K562 (cell line): ENCODE measurements at regions not wholly inside any gene's neighbourhood (a gene's known extent, or its start where the extent isn't known, plus 50 kb on each side); places are given as distances from the start of the nearest gene placed in this dataset.

ENCODE experiments used
- ATAC-seq: fragments of 200-7000 bp; cut with Tn5 transposase; 3 replicates; pipeline ENCODE4 v1.9.1; 2020; ENCODE audit warnings: moderate library complexity
- BruUV-seq: library from RNA; stranded (reverse); fragments of 400-500 nt; replicated peaks from 2 replicates; lab custom pipeline; 2021; lab: Mats Ljungman, UMichigan
- CTCF ChIA-PET: fragments of 300-600 bp; formaldehyde crosslinking; extraction: SDS; loops from one replicate; lab custom pipeline; 2021; ENCODE audit warnings: low intra/inter-chr PET ratio; lab: Yijun Ruan, JAX
- POLR2A ChIA-PET: fragments of 300-600, 350-650 bp; sonication (Branson Sonifier 250); formaldehyde crosslinking; extraction: SDS; loops from one replicate; lab custom pipeline; 2021; ENCODE audit warnings: antibody characterized with exemption, inconsistent platforms; lab: Yijun Ruan, JAX
- DNase-seq, 4 experiments: peaks; one replicate each; pipeline versions ENCODE4 v3.0.0 to v3.0.0-alpha.2; 2011 to 2018; ENCODE audit warnings: low spot score in 3 of 4, mixed read lengths in 3 of 4; ENCODE audit errors: extremely low read depth in 1 of 4
- FAIRE-seq: peaks from 2 replicates; lab custom pipeline; 2011; peaks lifted over from hg19 to GRCh38; lab: Jason Lieb, UNC
- H2AFZ ChIP-seq: 2 replicates; pipeline ENCODE4 v1.6.0; 2011; ENCODE audit warnings: low read depth, low read length, control low read depth, inconsistent platforms
- H3K27ac ChIP-seq: fragments of 200-600 bp; 3 replicates; pipeline ENCODE4 v1.8.0; 2011; ENCODE audit warnings: low read depth, mild to moderate bottlenecking, control low read depth, inconsistent platforms, low read length, moderate library complexity, mixed read lengths; ENCODE audit errors: extremely low read depth
- H3K27me3 ChIP-seq, 2 experiments: fragments of 300-600 bp in 1 of 2; 2 replicates in 1 of 2; 3 replicates in 1 of 2; pipeline versions ENCODE4 v1.6.0 to v1.8.0; 2011; ENCODE audit warnings: inconsistent platforms in 2 of 2, low read length in 2 of 2, mild to moderate bottlenecking in 1 of 2, mixed read lengths in 1 of 2, moderate library complexity in 1 of 2; ENCODE audit not compliant: control insufficient read depth in 2 of 2, insufficient read depth in 2 of 2
- H3K36me3 ChIP-seq: fragments of 300-600 bp; 3 replicates; pipeline ENCODE4 v1.8.0; 2011; ENCODE audit warnings: mild to moderate bottlenecking, low read length, inconsistent platforms; ENCODE audit not compliant: control insufficient read depth, insufficient read depth
- H3K4me1 ChIP-seq, 2 experiments: fragments of 200-600 bp in 1 of 2; replicated peaks in 1 of 2; 2 replicates in 1 of 2; 3 replicates in 1 of 2; pipeline versions ENCODE4 v1.5.1 to v1.8.0; 2011; ENCODE audit warnings: inconsistent platforms in 2 of 2, low read length in 2 of 2, mild to moderate bottlenecking in 1 of 2, mixed read lengths in 1 of 2, moderate library complexity in 1 of 2; ENCODE audit not compliant: control insufficient read depth in 2 of 2, insufficient read depth in 2 of 2
- H3K4me2 ChIP-seq: 2 replicates; pipeline ENCODE4 v1.6.1; 2011; ENCODE audit warnings: low read length, control low read depth, inconsistent platforms, mixed read lengths; ENCODE audit not compliant: insufficient read depth
- H3K4me3 ChIP-seq: fragments of 200-600 bp; sonication (generic), shearing (Covaris generic); 2 replicates; pipeline ENCODE4 v1.5.1; 2016; ENCODE audit warnings: control low read depth, inconsistent platforms
- H3K79me2 ChIP-seq: fragments of 200-600 bp; 3 replicates; pipeline ENCODE4 v1.8.0; 2011; ENCODE audit warnings: low read length, inconsistent platforms; ENCODE audit not compliant: control insufficient read depth, insufficient read depth
- H3K9ac ChIP-seq, 2 experiments: 2 replicates each; pipeline versions ENCODE4 v1.6.0 to v1.6.1; 2011; ENCODE audit warnings: low read depth in 2 of 2, low read length in 2 of 2, control low read depth in 1 of 2, inconsistent platforms in 1 of 2, mild to moderate bottlenecking in 1 of 2, mixed read lengths in 1 of 2; ENCODE audit not compliant: insufficient read depth in 1 of 2
- H3K9me1 ChIP-seq: one replicate; pipeline ENCODE4 v1.6.0; 2011; ENCODE audit warnings: inconsistent platforms, mild to moderate bottlenecking, low read length, moderate library complexity; ENCODE audit not compliant: control insufficient read depth, insufficient read depth
- H3K9me3 ChIP-seq: replicated peaks from 2 replicates; pipeline ENCODE4 v1.5.1; 2011; ENCODE audit warnings: low read depth, low read length, inconsistent platforms; ENCODE audit not compliant: control insufficient read depth, insufficient read depth
- H4K20me1 ChIP-seq: replicated peaks from 2 replicates; pipeline ENCODE4 v1.6.1; 2011; ENCODE audit warnings: low read length, inconsistent platforms, mixed read lengths; ENCODE audit not compliant: control insufficient read depth, insufficient read depth
- EP400 ChIP-seq: fragments of 450-650 bp; IDR thresholded peaks from 2 replicates; pipeline ENCODE4 v1.6.1; 2017; ENCODE audit warnings: antibody characterized with exemption, mild to moderate bottlenecking, moderate library complexity
- HBP1 ChIP-seq: fragments of 450-650 bp; formaldehyde crosslinking; IDR thresholded peaks from 2 replicates; pipeline ENCODE4 v1.4.0; 2022; ENCODE audit warnings: missing genetic modification characterization
- SREBF2 ChIP-seq: sonication (generic); formaldehyde crosslinking; IDR thresholded peaks from 2 replicates; pipeline ENCODE4 v1.4.0; 2020; ENCODE audit warnings: mild to moderate bottlenecking, missing genetic modification reagents
- TGIF2 ChIP-seq: sonication (generic); formaldehyde crosslinking; IDR thresholded peaks from 2 replicates; pipeline ENCODE4 v1.8.1; 2022; ENCODE audit warnings: mild to moderate bottlenecking, missing genetic modification reagents, moderate library complexity
- ZNF274 ChIP-seq: IDR thresholded peaks from 2 replicates; pipeline ENCODE4 v1.6.1; 2011; ENCODE audit warnings: low read depth, mild to moderate bottlenecking, low read length, moderate library complexity, borderline replicate concordance
- ZNF3 ChIP-seq: fragments of 250-450 bp; sonication (Bioruptor Pico); IDR thresholded peaks from 2 replicates; pipeline ENCODE4 v1.5.0; 2021; ENCODE audit warnings: mild to moderate bottlenecking, moderate library complexity
- WGBS: fragments of 100-300 bp; shearing (Covaris generic); methylation state at CpG from one replicate; pipeline ENCODE4 v1.1.6; 2016; ENCODE audit warnings: low coverage, mixed read lengths; ENCODE audit not compliant: insufficient coverage; ENCODE audit errors: missing lambda C conversion rate; 5-methylcytosine and 5-hydroxymethylcytosine counted together
- in situ Hi-C: fragments of 300-500 bp; cut with MboI; formaldehyde crosslinking; loops from 4 replicates; pipeline ENCODE4 v1.15.0; 2018; ENCODE audit warnings: inconsistent platforms, mixed read lengths
- intact Hi-C: fragments of 100-400 bp; cut with micrococcal nuclease; formaldehyde crosslinking; loops from 2 replicates; pipeline ENCODE4 v1.14.2; 2022
- TF ChIP-seq, protein P1 (sequence below): IDR thresholded peaks from 2 replicates; pipeline ENCODE4 v1.6.1; 2011; ENCODE audit not compliant: insufficient read length; ENCODE audit errors: extremely low read depth

GRCh38 chr2:22536133-22536532 lies 848.8 kb upstream of the KLHL29 start:
- Histone ChIP-seq H3K9me3 (0 out of 2 replicates have a peak, but pooled peaks cover 2% of the 10 kb centered on the region), H2AFZ (no peak overlapping the region), H3K27me3 (no peaks in the 10 kb centered on the region), H3K9me1 (no peaks in the 10 kb centered on the region), H3K4me2 (no peak overlapping the region), H3K36me3 (no peaks in the 10 kb centered on the region), H3K4me1 (no peaks in the 10 kb centered on the region), H3K9ac (no peak overlapping the region), H4K20me1 (no peaks in the 10 kb centered on the region), H3K4me3 (no peak overlapping the region), H3K27ac (no peak overlapping the region), H3K79me2 (no peaks in the 10 kb centered on the region)
- 0% methylated on average over 2 of the region's 2 CpGs for WGBS
- in situ Hi-C loops = no loop called here
- DNase-seq = no peak
- no peak for ATAC-seq
- POLR2A ChIA-PET = no interaction called here
- no TSS peak for BruUV-seq
- no peak for FAIRE-seq
- CTCF ChIA-PET = no interaction called here
- intact Hi-C loops = no loop called here
- TF ChIP-seq, protein P1, sequence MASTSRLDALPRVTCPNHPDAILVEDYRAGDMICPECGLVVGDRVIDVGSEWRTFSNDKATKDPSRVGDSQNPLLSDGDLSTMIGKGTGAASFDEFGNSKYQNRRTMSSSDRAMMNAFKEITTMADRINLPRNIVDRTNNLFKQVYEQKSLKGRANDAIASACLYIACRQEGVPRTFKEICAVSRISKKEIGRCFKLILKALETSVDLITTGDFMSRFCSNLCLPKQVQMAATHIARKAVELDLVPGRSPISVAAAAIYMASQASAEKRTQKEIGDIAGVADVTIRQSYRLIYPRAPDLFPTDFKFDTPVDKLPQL = no peak
- TF ChIP-seq ZNF274 = no peak
- no peak for TF ChIP-seq SREBF2 (CRISPR knock-in tag)
- TF ChIP-seq HBP1 (CRISPR knock-in tag) = no peak
- TF ChIP-seq EP400 = no peak
- TF ChIP-seq ZNF3 (CRISPR knock-in tag) = no peak
- no peak for TF ChIP-seq TGIF2
